H9 (cell line): ENCODE measurements at regions not wholly inside any gene's neighbourhood (a gene's known extent, or its start where the extent isn't known, plus 50 kb on each side); places are given as distances from the start of the nearest gene placed in this dataset.

Source experiments
- DNase-seq: peaks from one replicate; pipeline ENCODE4 v3.0.0-alpha.2; 2017
- H2AFZ ChIP-seq: one replicate; pipeline ENCODE4 v1.6.1; 2013; ENCODE audit warnings: mild to moderate bottlenecking, low read length, control low read depth, moderate library complexity
- H2AK5ac ChIP-seq: 2 replicates; pipeline ENCODE4 v1.6.1; 2013; ENCODE audit warnings: low read length, control low read depth, mixed read lengths; ENCODE audit not compliant: insufficient read length
- H2BK120ac ChIP-seq: one replicate; pipeline ENCODE4 v1.6.1; 2013; ENCODE audit warnings: low read depth, mild to moderate bottlenecking, low read length, control low read depth, inconsistent platforms; ENCODE audit not compliant: poor library complexity, severe bottlenecking
- H2BK12ac ChIP-seq: 2 replicates; pipeline ENCODE4 v1.6.1; 2013; ENCODE audit warnings: low read length, control low read depth, mixed read lengths, low read depth; ENCODE audit not compliant: insufficient read length
- H2BK15ac ChIP-seq: 2 replicates; pipeline ENCODE4 v1.6.1; 2013; ENCODE audit warnings: low read depth, low read length, control low read depth
- H2BK20ac ChIP-seq: one replicate; pipeline ENCODE4 v1.6.1; 2013; ENCODE audit warnings: low read depth, mild to moderate bottlenecking, low read length, control low read depth, inconsistent platforms; ENCODE audit not compliant: poor library complexity, severe bottlenecking
- H2BK5ac ChIP-seq: 2 replicates; pipeline ENCODE4 v1.6.1; 2013; ENCODE audit warnings: low read length, control low read depth, mixed read lengths; ENCODE audit not compliant: insufficient read length
- H3K14ac ChIP-seq: 2 replicates; pipeline ENCODE4 v1.6.1; 2013; ENCODE audit warnings: low read length, control low read depth; ENCODE audit not compliant: insufficient read depth
- H3K18ac ChIP-seq: 2 replicates; pipeline ENCODE4 v1.6.1; 2013; ENCODE audit warnings: low read depth, mild to moderate bottlenecking, mixed read lengths, low read length, control low read depth; ENCODE audit not compliant: insufficient read length
- H3K23ac ChIP-seq: 2 replicates; pipeline ENCODE4 v1.6.1; 2013; ENCODE audit warnings: low read length, control low read depth, mixed read lengths, low read depth; ENCODE audit not compliant: insufficient read length
- H3K23me2 ChIP-seq: 2 replicates; pipeline ENCODE4 v1.6.1; 2013; ENCODE audit warnings: low read depth, mild to moderate bottlenecking, mixed read lengths, low read length, control low read depth; ENCODE audit not compliant: insufficient read length, poor library complexity, severe bottlenecking
- H3K27ac ChIP-seq: 2 replicates; pipeline ENCODE4 v1.5.1; 2013; ENCODE audit warnings: low read length, control low read depth, mixed read lengths, low read depth; ENCODE audit not compliant: insufficient read length
- H3K27me3 ChIP-seq: 2 replicates; pipeline ENCODE4 v1.6.1; 2013; ENCODE audit warnings: low read length, control low read depth, inconsistent platforms; ENCODE audit not compliant: insufficient read depth
- H3K4ac ChIP-seq: 2 replicates; pipeline ENCODE4 v1.6.1; 2013; ENCODE audit warnings: low read depth, mild to moderate bottlenecking, control low read depth, inconsistent platforms, low read length, moderate library complexity
- H3K4me1 ChIP-seq: 2 replicates; pipeline ENCODE4 v1.6.1; 2013; ENCODE audit warnings: low read length, control low read depth, inconsistent platforms; ENCODE audit not compliant: insufficient read depth
- H3K4me2 ChIP-seq: 2 replicates; pipeline ENCODE4 v1.6.1; 2013; ENCODE audit warnings: low read length, control low read depth, mixed read lengths; ENCODE audit not compliant: insufficient read length, insufficient read depth
- H3K56ac ChIP-seq: 2 replicates; pipeline ENCODE4 v1.6.1; 2013; ENCODE audit warnings: low read depth, mild to moderate bottlenecking, mixed read lengths, low read length, control low read depth; ENCODE audit not compliant: insufficient read length
- H3K79me1 ChIP-seq: 2 replicates; pipeline ENCODE4 v1.6.1; 2013; ENCODE audit warnings: low read depth, mild to moderate bottlenecking, moderate library complexity, low read length, control low read depth, inconsistent platforms; ENCODE audit not compliant: insufficient read depth, poor library complexity, severe bottlenecking
- H3K79me2 ChIP-seq: 2 replicates; pipeline ENCODE4 v1.6.1; 2013; ENCODE audit warnings: low read length, control low read depth, inconsistent platforms; ENCODE audit not compliant: insufficient read depth
- H3K9ac ChIP-seq: 2 replicates; pipeline ENCODE4 v1.6.1; 2013; ENCODE audit warnings: low read length, control low read depth, mixed read lengths; ENCODE audit not compliant: insufficient read length; ENCODE audit errors: extremely low read depth
- H3K9me3 ChIP-seq: one replicate; pipeline ENCODE4 v1.6.1; 2013; ENCODE audit warnings: low read depth, low read length, inconsistent platforms; ENCODE audit not compliant: control insufficient read depth
- H3T11ph ChIP-seq: one replicate; pipeline ENCODE4 v1.6.1; 2013; ENCODE audit warnings: mild to moderate bottlenecking, low read length, control low read depth, inconsistent platforms
- H4K20me1 ChIP-seq: one replicate; pipeline ENCODE4 v1.6.1; 2013; ENCODE audit not compliant: control insufficient read depth, insufficient read length, insufficient read depth
- H4K5ac ChIP-seq: 2 replicates; pipeline ENCODE4 v1.6.1; 2013; ENCODE audit warnings: low read depth, mild to moderate bottlenecking, mixed read lengths, low read length, control low read depth; ENCODE audit not compliant: insufficient read length
- H4K8ac ChIP-seq: replicated peaks from 2 replicates; pipeline ENCODE4 v1.6.1; 2013; ENCODE audit warnings: low read length, control low read depth, mixed read lengths, low read depth; ENCODE audit not compliant: insufficient read length
- H4K91ac ChIP-seq: 2 replicates; pipeline ENCODE4 v1.6.1; 2013; ENCODE audit warnings: low read depth, mild to moderate bottlenecking, moderate library complexity, mixed read lengths, low read length, control low read depth; ENCODE audit not compliant: insufficient read length
- H3K27ac Mint-ChIP-seq, 3 experiments: 2 replicates in 2 of 3; 3 replicates in 1 of 3; pipeline ENCODE4 v1.8.0; 2020 to 2021; ENCODE audit warnings: mixed read lengths in 3 of 3, mild to moderate bottlenecking in 1 of 3, moderate library complexity in 1 of 3
- H3K27me3 Mint-ChIP-seq: 2 replicates; pipeline ENCODE4 v1.8.0; 2021; ENCODE audit warnings: low read depth, mild to moderate bottlenecking, moderate library complexity, mixed read lengths
- H3K36me3 Mint-ChIP-seq, 3 experiments: 2 replicates in 2 of 3; 3 replicates in 1 of 3; pipeline ENCODE4 v1.8.0; 2020 to 2021; ENCODE audit warnings: low read depth in 3 of 3, mixed read lengths in 3 of 3; ENCODE audit not compliant: insufficient read depth in 1 of 3
- H3K4me1 Mint-ChIP-seq, 2 experiments: 2 replicates each; pipeline ENCODE4 v1.8.0; 2020; ENCODE audit warnings: mixed read lengths in 2 of 2
- H3K4me3 Mint-ChIP-seq, 2 experiments: 2 replicates in 1 of 2; 3 replicates in 1 of 2; pipeline ENCODE4 v1.8.0; 2020 to 2021; ENCODE audit warnings: mild to moderate bottlenecking in 2 of 2, mixed read lengths in 2 of 2, moderate library complexity in 1 of 2
- H3K9me3 Mint-ChIP-seq, 2 experiments: 2 replicates in 1 of 2; 3 replicates in 1 of 2; pipeline ENCODE4 v1.8.0; 2020; ENCODE audit warnings: mild to moderate bottlenecking in 2 of 2, mixed read lengths in 2 of 2, moderate library complexity in 1 of 2
- WGBS: extraction: QIAGEN DNeasy Blood & Tissue Kit; methylation state at CpG from one replicate; pipeline ENCODE4 v1.1.7; 2013; ENCODE audit warnings: missing lambda C conversion rate, low lambda C conversion rate, mixed read lengths; ENCODE audit not compliant: insufficient read length; ENCODE audit errors: extremely low coverage; 5-methylcytosine and 5-hydroxymethylcytosine counted together
- TF ChIP-seq, protein P1 (sequence below): fragments of 200-600 bp; sonication (generic); conservative IDR thresholded peaks from 3 replicates; pipeline ENCODE4 v1.8.0; 2021; ENCODE audit warnings: antibody characterized with exemption, mild to moderate bottlenecking

DNA sequence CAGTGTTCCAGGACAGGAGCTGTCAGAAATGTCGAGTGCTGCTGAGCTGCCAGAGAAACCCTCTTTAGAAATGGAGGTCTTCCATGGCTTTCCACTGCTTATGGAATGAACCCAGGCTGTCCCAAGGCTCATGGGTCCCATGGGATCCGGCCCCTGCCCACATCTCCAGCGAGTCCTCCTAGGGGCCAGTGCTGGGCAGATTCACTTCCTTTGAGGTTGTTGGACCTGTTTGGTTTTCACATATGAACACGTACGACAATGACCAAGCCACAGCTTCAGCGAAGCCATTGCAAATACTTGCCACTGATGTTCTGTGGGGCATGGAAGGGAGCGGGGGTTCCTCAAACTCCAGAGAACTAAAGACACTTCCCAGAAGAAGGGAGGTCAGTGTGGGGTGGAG, 483.3 kb downstream of the TBC1D22A start:
- H3K9me3 Mint-ChIP-seq: peaks cover 85 to 96% of the 10 kb centered on the region in 2 experiments
- Histone ChIP-seq H3K27me3 (no peaks in the 10 kb centered on the region), H4K5ac (no peak overlapping the region), H4K8ac (no peak overlapping the region), H3K4me1 (no peaks in the 10 kb centered on the region), H4K91ac (no peak overlapping the region), H3K23ac (no peak overlapping the region), H2BK20ac (no peak overlapping the region), H2BK12ac (no peak overlapping the region), H3K79me2 (no peaks in the 10 kb centered on the region), H3K9ac (no peak overlapping the region), H2AK5ac (no peak overlapping the region), H3K23me2 (no peaks in the 10 kb centered on the region), H2BK120ac (no peak overlapping the region), H3K9me3 (peaks cover 66% of the 10 kb centered on the region), H4K20me1 (no peaks in the 10 kb centered on the region), H3K18ac (no peak overlapping the region), H3K4me2 (no peak overlapping the region), H3K27ac (no peak overlapping the region), H3K4ac (no peak overlapping the region), H2BK15ac (no peak overlapping the region), H3K14ac (no peak overlapping the region), H2BK5ac (no peak overlapping the region), H3T11ph (no peak overlapping the region), H3K79me1 (no peaks in the 10 kb centered on the region), H2AFZ (no peak overlapping the region), H3K56ac (no peak overlapping the region)
- no peaks in the 10 kb centered on the region for H3K4me1 Mint-ChIP-seq
- no CpG with 5 or more reads among the region's 7 CpGs for WGBS
- no peak overlapping the region for H3K4me3 Mint-ChIP-seq
- TF ChIP-seq, protein P1, sequence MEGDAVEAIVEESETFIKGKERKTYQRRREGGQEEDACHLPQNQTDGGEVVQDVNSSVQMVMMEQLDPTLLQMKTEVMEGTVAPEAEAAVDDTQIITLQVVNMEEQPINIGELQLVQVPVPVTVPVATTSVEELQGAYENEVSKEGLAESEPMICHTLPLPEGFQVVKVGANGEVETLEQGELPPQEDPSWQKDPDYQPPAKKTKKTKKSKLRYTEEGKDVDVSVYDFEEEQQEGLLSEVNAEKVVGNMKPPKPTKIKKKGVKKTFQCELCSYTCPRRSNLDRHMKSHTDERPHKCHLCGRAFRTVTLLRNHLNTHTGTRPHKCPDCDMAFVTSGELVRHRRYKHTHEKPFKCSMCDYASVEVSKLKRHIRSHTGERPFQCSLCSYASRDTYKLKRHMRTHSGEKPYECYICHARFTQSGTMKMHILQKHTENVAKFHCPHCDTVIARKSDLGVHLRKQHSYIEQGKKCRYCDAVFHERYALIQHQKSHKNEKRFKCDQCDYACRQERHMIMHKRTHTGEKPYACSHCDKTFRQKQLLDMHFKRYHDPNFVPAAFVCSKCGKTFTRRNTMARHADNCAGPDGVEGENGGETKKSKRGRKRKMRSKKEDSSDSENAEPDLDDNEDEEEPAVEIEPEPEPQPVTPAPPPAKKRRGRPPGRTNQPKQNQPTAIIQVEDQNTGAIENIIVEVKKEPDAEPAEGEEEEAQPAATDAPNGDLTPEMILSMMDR: no peak
- no peak overlapping the region for H3K27ac Mint-ChIP-seq
- H3K27me3 Mint-ChIP-seq: peaks cover 7% of the 10 kb centered on the region
- H3K36me3 Mint-ChIP-seq: peaks cover 4 to 37% (median 17%) of the 10 kb centered on the region in 3 experiments; a peak in 6 of 7 replicates
- no peak for DNase-seq
